CD14-positive monocyte (primary cell): ENCODE measurements at regions not wholly inside any gene's neighbourhood (a gene's known extent, or its start where the extent isn't known, plus 50 kb on each side); places are given as distances from the start of the nearest gene placed in this dataset.

ENCODE experiments used
- DNase-seq, 3 donors: peaks; one replicate each; pipeline ENCODE4 v3.0.0-alpha.2; 2011 to 2022
- H2AFZ ChIP-seq: 2 replicates; pipeline ENCODE4 v1.6.0; 2012; ENCODE audit warnings: mild to moderate bottlenecking, low read depth, low read length, inconsistent platforms; ENCODE audit not compliant: insufficient read depth, poor library complexity, severe bottlenecking
- H3K27ac ChIP-seq, 2 donors: 1 replicate in 1 of 2; 2 replicates in 1 of 2; pipeline ENCODE4 v1.5.1; 2012 to 2013; ENCODE audit warnings: low read length in 2 of 2, control low read depth in 1 of 2, inconsistent platforms in 1 of 2, low read depth in 1 of 2, mild to moderate bottlenecking in 1 of 2
- H3K27me3 ChIP-seq, 2 donors: one replicate each; pipeline versions ENCODE4 v1.6.0 to v1.6.1; 2011 to 2013; ENCODE audit warnings: low read length in 2 of 2; ENCODE audit not compliant: control insufficient read depth in 2 of 2, insufficient read depth in 2 of 2
- H3K36me3 ChIP-seq, 2 donors: replicated peaks in 1 of 2; 1 replicate in 1 of 2; 2 replicates in 1 of 2; pipeline versions ENCODE4 v1.5.1 to v1.6.1; 2012 to 2013; ENCODE audit warnings: low read length in 2 of 2, control low read depth in 1 of 2, inconsistent platforms in 1 of 2, mild to moderate bottlenecking in 1 of 2; ENCODE audit not compliant: insufficient read depth in 2 of 2, control insufficient read depth in 1 of 2
- H3K4me1 ChIP-seq, 2 donors: 1 replicate in 1 of 2; 2 replicates in 1 of 2; pipeline versions ENCODE4 v1.5.1 to v1.6.1; 2012 to 2013; ENCODE audit warnings: low read length in 2 of 2, control low read depth in 1 of 2, inconsistent platforms in 1 of 2, mild to moderate bottlenecking in 1 of 2, moderate library complexity in 1 of 2; ENCODE audit not compliant: insufficient read depth in 2 of 2, control insufficient read depth in 1 of 2
- H3K4me2 ChIP-seq: replicated peaks from 2 replicates; pipeline ENCODE3; 2012; ENCODE audit warnings: low read length, moderate library complexity, mild to moderate bottlenecking; ENCODE audit not compliant: poor library complexity, severe bottlenecking; ENCODE audit errors: extremely low read depth
- H3K4me3 ChIP-seq, 3 experiments: fragments of 200-600 bp in 1 of 3; sonication (generic) in 1 of 3; replicated peaks in 1 of 3; 1 replicate in 2 of 3; 2 replicates in 1 of 3; pipeline ENCODE4 v1.5.1; 2011 to 2013; ENCODE audit warnings: low read length in 3 of 3, mild to moderate bottlenecking in 3 of 3, control low read depth in 2 of 3, low read depth in 2 of 3, inconsistent platforms in 1 of 3, moderate library complexity in 1 of 3
- H3K79me2 ChIP-seq: 2 replicates; pipeline ENCODE4 v1.6.0; 2012; ENCODE audit warnings: mild to moderate bottlenecking, control low read depth, inconsistent platforms, low read length, moderate library complexity; ENCODE audit not compliant: insufficient read depth
- H3K9ac ChIP-seq: 2 replicates; pipeline ENCODE4 v1.6.0; 2017; ENCODE audit warnings: low read length, mild to moderate bottlenecking; ENCODE audit not compliant: insufficient read depth, poor library complexity, severe bottlenecking
- H3K9me3 ChIP-seq, 2 donors: replicated peaks in 1 of 2; 1 replicate in 1 of 2; 2 replicates in 1 of 2; pipeline versions ENCODE4 v1.5.1 to v1.6.1; 2012 to 2013; ENCODE audit warnings: low read length in 2 of 2, control low read depth in 1 of 2; ENCODE audit not compliant: control insufficient read depth in 1 of 2, insufficient read depth in 1 of 2
- H4K20me1 ChIP-seq: 2 replicates; pipeline ENCODE4 v1.6.0; 2012; ENCODE audit warnings: mild to moderate bottlenecking, low read length, control low read depth, moderate library complexity; ENCODE audit not compliant: insufficient read depth
- H3K27ac Mint-ChIP-seq, 7 donors: one replicate each; pipeline ENCODE4 v1.8.0; 2020; ENCODE audit warnings: mild to moderate bottlenecking in 7 of 7, mixed read lengths in 7 of 7, moderate library complexity in 6 of 7, inconsistent platforms in 2 of 7
- H3K27me3 Mint-ChIP-seq, 3 donors: one replicate each; pipeline ENCODE4 v1.8.0; 2021 to 2022; ENCODE audit warnings: low read depth in 3 of 3, mild to moderate bottlenecking in 3 of 3, mixed read lengths in 3 of 3, moderate library complexity in 3 of 3, inconsistent platforms in 1 of 3
- H3K36me3 Mint-ChIP-seq, 2 donors: one replicate each; pipeline ENCODE4 v1.8.0; 2020; ENCODE audit warnings: mixed read lengths in 2 of 2, inconsistent platforms in 1 of 2, mild to moderate bottlenecking in 1 of 2
- H3K4me1 Mint-ChIP-seq: one replicate; pipeline ENCODE4 v1.8.0; 2020; ENCODE audit warnings: mild to moderate bottlenecking, mixed read lengths
- H3K4me3 Mint-ChIP-seq, 2 donors: one replicate each; pipeline ENCODE4 v1.8.0; 2020; ENCODE audit warnings: mild to moderate bottlenecking in 2 of 2, mixed read lengths in 2 of 2, moderate library complexity in 1 of 2
- H3K9me3 Mint-ChIP-seq, 7 donors: one replicate each; pipeline ENCODE4 v1.8.0; 2020 to 2022; ENCODE audit warnings: mixed read lengths in 7 of 7, mild to moderate bottlenecking in 6 of 7, moderate library complexity in 6 of 7, inconsistent platforms in 2 of 7
- CTCF ChIP-seq: fragments of 200-600 bp; IDR thresholded peaks from one replicate; pipeline ENCODE4 v1.8.0; 2022; ENCODE audit warnings: antibody characterized with exemption, mild to moderate bottlenecking
- WGBS: methylation state at CpG from one replicate; pipeline ENCODE4 v1.1.5; 2013; ENCODE audit warnings: missing lambda C conversion rate; ENCODE audit not compliant: insufficient coverage; 5-methylcytosine and 5-hydroxymethylcytosine counted together
- intact Hi-C, 2 donors: fragments of 100-400 bp; cut with micrococcal nuclease; formaldehyde crosslinking; loops; one replicate each; pipeline versions ENCODE4 v1.15.0 to v1.15.1; 2023

- no peak for DNase-seq
- peaks cover 0 to 2% (median 1%) of the 10 kb centered on the region in 3 donors for H3K27me3 Mint-ChIP-seq
- no peaks in the 10 kb centered on the region for H3K36me3 ChIP-seq
- H3K9me3 ChIP-seq, result no peaks in the 10 kb centered on the region
- no peaks in the 10 kb centered on the region for H3K79me2 ChIP-seq
- no peak overlapping the region for H3K27ac Mint-ChIP-seq
- no peaks in the 10 kb centered on the region for H3K27me3 ChIP-seq
- H3K4me1 ChIP-seq, result no peaks in the 10 kb centered on the region
- no peak overlapping the region for H3K4me3 ChIP-seq
- peaks cover 0 to 9% (median 3%) of the 10 kb centered on the region in 7 donors for H3K9me3 Mint-ChIP-seq
- no peak overlapping the region for H3K4me2 ChIP-seq
- no peaks in the 10 kb centered on the region for H3K4me1 Mint-ChIP-seq
- no peaks in the 10 kb centered on the region for H4K20me1 ChIP-seq
- peak overlapping the region in 1 of 2 donors; percentile 28 for H3K4me3 Mint-ChIP-seq
- no peak overlapping the region for H3K27ac ChIP-seq
- WGBS, result no CpG with 5 or more reads among the region's 1 CpG
- intact Hi-C loops, result no loop called here
- no peaks in the 10 kb centered on the region for H3K36me3 Mint-ChIP-seq
- H2AFZ ChIP-seq, result no peak overlapping the region
- no peak for TF ChIP-seq CTCF
- H3K9ac ChIP-seq, result no peak overlapping the region
Observed at GRCh38 chr2:204389120-204389519, 156.2 kb upstream of the PARD3B start.

GRCh38 chr2:204389856-204390255, 155.4 kb upstream of the PARD3B start:
- TF ChIP-seq CTCF, result no peak
- DNase-seq, result no peak
- H3K36me3 ChIP-seq, result no peaks in the 10 kb centered on the region
- Mint-ChIP-seq H3K36me3 (no peaks in the 10 kb centered on the region), H3K4me3 (no peak overlapping the region), H3K4me1 (no peaks in the 10 kb centered on the region), H3K9me3 (peaks cover 0 to 11% (median 3%) of the 10 kb centered on the region in 7 donors), H3K27me3 (peaks cover 0 to 2% (median 1%) of the 10 kb centered on the region in 3 donors), H3K27ac (no peak overlapping the region)
- H4K20me1 ChIP-seq, result no peaks in the 10 kb centered on the region
- H3K9me3 ChIP-seq, result peaks cover 0 to 4% of the 10 kb centered on the region in 2 donors
- H3K4me2 ChIP-seq, result no peak overlapping the region
- H3K9ac ChIP-seq, result no peak overlapping the region
- H2AFZ ChIP-seq, result no peak overlapping the region
- H3K4me1 ChIP-seq, result no peaks in the 10 kb centered on the region
- no peak overlapping the region for H3K4me3 ChIP-seq
- no peak overlapping the region for H3K27ac ChIP-seq
- intact Hi-C loops, result no loop called here
- H3K79me2 ChIP-seq, result no peaks in the 10 kb centered on the region
- WGBS, result no CpG with 5 or more reads among the region's 1 CpG
- no peaks in the 10 kb centered on the region for H3K27me3 ChIP-seq
